NCI-H345 treated with DMSO at 0.1 percent for 48 hours (cell line): ENCODE measurements at regions not wholly inside any gene's neighbourhood (a gene's known extent, or its start where the extent isn't known, plus 50 kb on each side); places are given as distances from the start of the nearest gene placed in this dataset.
A peak's percentile ranks its signal among the peaks of the same experiment; 100 is the strongest.

Source experiments
- DNase-seq: peaks from one replicate; lab custom pipeline; 2025; ENCODE audit not compliant: unreplicated experiment; lab: John Stamatoyannopoulos, UW

DNA sequence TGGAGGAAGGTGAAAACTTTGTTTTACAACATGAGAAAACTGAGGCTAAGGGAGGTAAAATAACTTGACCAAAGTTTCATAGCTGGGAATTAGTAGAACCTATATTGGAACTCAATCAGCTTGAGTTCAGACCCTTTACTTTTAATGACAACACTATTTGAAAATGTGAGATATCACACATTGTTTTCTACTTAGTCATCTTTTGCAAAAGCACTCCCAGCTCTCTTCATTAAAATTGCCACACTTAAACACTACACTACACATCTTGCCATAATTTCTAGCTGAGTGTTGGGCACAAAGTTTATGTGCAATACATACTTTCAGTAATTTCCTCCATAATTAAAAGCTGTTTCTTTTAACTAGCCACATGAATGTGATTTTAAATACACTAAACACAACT is 230.4 kb upstream of the DCBLD2 start:
- DNase-seq, result no peak

DNA sequence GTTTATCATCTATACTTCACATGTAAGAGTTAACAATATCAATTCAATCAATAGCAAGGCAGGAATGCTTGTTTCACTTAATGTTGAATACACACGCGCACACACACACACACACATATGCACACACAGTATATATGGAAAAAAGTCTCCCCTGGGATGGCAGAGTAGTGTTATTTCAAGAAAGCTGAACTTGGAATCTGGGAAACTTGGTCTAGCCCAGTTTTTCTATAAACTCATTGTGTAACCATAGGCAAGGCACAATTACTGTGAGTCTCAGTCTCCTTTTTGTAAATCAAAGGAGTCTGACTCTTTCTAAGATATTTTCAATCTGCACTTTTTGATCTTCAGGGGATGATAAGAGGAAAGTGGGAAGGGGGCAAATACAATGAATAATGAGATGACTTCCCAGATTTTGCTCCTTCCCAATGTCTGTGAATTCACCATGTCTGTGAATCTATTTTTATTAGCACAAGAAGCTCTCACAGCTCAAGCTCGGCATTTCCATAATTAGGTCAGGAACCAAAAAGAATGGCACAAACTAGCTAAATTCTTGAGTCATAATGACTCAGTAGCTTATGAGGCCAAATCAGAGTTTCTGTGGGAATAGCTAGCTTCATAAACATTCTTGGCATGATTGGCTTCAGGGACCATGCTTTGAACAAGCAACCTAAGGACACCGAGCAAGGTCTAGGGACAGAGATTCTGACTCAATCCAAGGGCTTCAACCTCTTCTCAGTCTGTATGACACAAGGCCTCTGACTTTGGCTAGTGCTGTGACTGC is 227.4 kb upstream of the DCBLD2 start:
- DNase-seq, result no peak

DNA sequence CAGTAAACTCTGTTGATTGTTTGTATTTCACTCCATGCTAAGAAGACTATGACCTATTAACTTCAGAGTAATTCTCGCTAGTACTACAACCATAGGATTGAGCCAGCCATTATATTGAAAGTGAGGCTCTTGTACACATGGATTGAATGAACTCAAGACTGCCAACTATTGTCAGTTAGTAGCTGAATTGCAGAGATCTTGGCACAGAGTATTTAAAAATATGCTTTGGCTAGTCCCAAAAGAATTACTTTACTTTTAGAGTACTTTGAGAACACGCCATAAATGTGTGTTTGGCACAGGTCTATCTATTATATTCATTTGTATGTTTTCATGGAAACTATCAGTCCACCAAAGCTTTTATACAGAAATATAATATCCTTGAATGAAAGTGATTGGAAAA is 226.7 kb upstream of the DCBLD2 start:
- DNase-seq, result no peak

DNA sequence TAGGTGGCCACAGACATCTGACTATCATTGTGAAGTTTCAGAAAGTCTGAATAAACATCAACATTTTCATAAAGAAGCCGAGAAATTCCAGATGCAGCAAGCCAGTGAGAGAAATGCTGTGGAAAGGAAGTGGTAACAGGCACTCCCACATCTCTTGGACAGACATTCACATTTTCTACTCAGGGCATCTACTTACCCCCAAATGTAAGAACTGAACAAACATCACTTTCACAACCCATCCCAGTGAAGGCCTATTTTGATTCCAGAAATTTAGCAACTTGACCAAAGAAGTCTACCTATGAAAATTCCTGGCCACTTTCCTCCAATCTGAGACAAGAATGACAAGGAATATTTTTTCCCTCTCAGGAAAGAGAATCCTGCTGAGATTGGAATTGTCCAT is 224.8 kb upstream of the DCBLD2 start:
- no peak for DNase-seq

DNA sequence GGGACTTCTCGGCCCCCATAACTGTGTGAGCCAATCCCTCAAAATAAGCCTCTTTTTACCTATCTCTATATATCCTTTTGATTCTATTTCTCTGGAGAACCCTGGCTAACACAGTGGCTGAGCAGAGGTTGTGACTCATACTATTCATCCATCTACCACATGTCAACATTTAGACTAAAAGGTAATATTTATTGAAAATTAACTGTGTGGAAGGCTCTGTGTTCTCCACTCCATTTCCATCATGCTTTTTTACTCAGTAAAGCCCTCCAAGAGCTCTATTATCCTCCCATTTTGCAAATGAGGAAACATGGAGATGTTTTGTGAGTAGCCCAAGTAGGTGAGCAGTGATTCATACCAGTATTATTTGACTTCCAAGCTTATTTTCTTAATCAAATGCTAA is 217.9 kb upstream of the DCBLD2 start:
- no peak for DNase-seq

DNA sequence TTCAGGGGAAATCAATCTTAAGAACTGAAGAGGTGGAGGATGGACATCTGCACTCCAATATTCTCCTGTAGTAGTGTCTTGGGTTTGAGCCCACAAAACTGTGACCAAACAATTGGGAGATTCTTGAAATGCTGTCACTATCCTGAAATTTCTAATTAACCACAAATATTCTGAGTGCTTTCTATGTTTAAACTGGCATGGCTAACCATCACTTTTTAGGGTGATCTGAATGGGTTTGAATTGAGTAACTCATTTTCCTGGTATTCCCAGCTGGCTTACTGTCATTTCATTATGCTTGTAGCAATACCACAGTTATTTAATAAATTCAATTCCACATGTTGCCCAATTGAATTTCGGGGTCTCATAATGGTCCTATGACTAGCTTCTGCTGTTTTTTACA is 216.9 kb upstream of the DCBLD2 start:
- DNase-seq, result no peak

DNA sequence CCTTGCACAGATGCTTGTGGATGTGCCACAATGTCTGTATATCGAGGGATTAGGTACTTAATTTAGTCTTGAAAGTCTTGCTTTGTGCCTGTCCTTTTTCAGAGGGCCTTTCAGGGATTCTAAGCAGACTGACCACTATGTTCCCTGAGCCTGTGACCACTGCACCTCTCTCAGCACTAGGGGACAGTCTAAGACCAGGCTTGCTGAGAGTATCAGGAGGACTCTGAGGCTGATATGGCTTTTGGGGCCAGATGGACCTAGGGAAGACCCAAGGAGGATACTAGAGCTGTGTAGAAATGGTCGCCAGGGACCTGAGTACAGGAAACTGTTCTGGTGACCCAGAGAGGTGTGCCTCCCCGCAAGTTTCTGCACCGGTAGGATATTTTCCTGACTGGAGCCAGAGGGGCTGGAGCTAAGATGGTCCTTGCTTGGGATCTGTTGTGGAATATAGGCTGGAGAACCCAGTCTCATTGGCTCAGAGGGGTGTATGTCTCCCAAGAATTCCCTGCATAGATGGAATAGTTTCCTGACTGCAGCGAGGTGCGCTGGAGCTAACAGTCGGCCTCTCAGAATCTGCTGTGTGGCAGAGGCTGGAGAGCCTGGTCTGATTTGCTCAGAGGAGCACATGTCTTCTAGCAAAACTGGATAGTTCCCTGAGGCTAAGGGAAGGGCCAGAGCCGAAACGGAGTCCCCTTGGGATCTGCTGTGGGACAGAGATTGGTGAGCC is 213.2 kb upstream of the DCBLD2 start:
- no peak for DNase-seq

DNA sequence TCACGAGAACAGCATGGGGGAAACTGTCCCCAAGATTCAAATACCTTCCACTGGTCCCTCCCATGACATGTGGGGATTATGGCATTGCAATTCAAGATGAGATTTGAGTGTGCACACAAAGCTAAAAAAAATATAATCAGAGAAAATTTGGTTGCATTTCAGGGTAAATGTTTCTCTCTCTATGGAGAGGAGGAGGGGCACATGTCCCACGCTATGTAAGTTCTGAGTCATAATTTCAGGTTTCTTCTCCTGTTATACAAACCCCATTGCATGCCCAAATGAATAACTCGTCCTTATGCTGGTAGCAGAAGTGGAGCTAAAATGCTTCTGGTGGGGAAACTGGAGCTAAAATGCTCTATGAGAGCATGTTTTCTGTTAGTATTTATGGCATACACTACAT is 209.7 kb upstream of the DCBLD2 start:
- no peak for DNase-seq

DNA sequence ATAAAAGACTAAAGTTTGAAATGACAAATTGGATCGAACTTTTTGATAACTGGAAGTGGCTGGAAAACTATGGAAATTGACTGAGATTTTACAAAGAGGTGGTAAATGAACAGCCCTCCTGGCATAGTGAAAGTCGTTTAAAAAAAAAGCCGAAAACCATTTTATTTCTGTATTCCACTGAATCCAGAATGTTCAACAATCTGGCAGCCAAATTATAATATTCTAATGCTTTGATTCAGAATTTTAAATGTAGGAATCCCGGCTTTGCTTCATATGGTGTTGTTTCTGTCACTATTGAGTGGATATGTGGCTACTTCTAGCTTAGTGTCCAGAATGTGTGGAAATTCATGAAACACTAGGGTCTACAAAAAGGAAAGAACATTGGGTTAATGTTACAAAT is 208.9 kb upstream of the DCBLD2 start:
- no peak for DNase-seq

DNA sequence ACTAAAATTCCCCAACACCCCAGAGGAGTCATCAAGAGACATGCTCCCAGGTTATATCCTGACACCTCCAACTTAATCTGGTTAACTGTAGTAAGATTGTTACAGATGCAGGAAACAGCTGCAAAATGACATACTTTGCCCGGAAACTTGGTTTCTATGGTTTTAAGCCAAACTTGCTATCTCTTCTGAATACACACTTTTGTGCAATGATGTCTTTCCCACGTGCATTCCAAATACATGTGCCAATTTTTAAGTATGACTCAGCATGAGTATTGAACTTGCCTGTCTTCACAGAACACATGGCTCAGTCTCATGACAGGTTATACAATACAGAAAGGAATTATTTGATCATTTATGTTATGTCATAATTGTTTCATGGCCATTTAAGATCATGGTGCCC is 207.0 kb upstream of the DCBLD2 start:
- DNase-seq, result no peak

DNA sequence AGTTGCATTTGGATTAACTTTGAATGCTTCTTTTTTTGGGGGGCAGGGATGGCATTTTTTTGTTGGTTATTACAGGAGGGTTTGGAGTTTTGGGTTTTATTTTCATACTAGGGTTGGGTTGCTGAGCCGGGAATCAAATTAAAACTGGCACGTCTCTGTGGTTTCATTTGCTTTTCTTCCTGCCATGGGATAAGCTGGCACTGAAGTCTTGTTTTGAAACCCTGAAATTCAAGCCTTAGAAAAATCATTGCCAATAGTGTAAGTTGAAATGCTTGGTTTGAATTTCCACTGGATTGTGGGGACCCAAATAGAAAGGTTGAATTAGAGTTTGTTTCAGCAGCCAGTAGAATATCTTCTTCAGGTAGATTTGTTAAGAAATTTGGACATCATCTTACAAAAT is 193.1 kb upstream of the DCBLD2 start:
- DNase-seq, result no peak

DNA sequence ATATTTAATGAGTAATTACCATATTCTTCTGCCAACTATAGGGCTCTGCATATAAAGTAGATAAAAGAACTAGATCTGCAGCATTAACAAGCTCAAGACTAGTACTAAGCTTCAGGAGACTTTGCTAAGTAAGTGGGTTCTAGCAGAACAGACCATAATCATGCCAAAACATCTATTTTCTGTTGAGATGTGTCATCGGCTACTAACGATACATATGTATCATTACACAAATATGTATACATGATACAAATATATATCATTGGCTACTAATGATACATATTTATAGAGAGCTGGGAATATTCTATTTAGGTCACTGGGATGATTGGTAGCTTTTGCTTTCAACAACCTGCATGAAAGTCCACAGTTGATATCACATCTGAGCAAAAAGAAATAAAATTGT is 185.8 kb upstream of the DCBLD2 start:
- no peak for DNase-seq

DNA sequence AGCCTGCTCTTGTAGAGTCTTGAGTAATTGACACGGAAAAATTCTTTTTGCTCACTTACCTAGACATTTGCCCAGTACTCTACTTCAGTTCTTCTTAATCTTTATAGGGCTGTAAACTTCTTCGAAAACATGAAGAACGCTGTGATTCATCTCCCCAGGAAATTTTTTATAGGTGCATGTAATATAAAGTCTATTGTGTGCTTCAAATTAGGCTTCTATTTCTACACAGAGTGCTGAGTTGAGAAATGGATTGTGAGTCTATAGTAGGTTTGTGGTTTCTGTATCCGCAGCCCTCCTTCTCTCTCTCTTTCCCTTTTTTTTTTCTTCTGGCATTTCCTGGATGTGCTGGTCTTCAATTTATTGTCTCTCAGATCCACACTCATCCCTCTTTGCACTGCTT is 183.3 kb upstream of the DCBLD2 start:
- DNase-seq, result no peak

DNA sequence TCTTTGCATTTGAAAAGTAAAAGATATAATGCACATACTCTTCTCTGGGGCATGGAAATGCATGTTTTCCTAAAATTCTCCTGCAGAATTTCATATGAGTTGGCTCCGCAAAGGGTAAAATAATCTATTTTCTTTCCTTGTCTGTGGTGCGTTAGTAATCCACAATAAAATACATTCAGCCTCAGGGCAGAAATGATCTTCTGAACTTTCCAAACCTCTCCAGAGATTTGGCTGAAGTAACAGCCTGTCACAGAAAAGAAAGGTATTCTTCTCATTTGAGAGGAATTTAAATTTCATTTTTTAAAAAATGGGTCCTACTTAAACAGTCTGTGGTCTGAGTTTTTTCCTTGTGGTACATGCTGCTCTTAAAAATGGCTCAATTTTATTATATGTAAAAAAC is 182.7 kb upstream of the DCBLD2 start:
- no peak for DNase-seq

DNA sequence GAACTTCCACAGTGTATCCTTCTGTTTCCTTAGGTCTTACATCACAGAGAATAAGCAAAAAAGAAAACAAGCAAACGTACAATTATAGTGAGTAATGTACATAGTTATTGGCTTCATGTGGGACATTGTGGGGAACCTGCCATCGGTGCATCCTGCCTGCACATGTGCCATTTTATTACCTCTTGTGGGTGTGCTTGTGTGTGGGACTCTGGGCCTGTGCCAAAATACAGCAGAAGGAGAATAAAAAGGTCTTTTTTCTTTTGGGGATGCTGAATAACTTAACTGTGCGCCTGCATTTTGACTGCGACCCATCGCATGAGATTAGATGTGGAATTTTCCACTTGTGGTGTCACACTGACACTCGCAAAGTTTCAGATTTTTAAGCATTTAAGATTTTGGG is 169.6 kb upstream of the DCBLD2 start:
- no peak for DNase-seq

DNA sequence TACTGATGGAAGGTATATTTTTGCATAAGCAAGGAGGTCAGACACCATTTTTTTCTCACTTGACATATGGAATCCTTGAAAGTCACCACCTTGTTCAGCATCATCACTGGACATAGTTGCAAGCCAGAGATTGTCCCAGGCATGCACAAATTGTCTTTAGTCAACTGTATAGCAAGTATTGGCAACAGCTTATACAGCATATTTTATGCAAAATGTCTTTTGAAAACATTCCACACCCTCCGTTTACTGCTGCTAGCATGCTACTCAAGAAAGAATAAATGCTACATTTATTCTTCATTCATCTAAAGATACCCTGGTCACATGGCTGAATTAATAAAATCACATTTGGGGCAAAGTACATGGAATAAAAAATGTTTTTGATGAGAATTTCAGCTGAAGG is 168.5 kb upstream of the DCBLD2 start:
- DNase-seq, result no peak

DNA sequence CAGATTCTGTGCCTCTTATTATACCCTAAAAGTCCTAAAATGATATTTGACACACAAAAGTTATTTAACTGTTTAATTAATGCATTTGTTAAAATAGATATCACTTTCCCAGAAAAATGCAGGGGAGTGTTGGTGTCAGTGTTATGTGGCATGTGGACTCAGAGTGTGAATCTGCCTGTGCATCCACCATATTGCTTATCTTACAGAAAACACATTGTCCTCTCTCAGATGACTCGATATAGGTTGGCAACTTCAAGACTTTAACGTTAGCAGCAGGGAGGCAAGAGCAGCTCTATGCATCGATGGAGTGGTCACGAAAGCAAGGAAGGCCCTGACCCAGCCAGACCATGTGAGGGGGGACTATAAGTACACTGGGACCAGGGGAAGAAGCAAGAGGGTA is 165.4 kb upstream of the DCBLD2 start:
- no peak for DNase-seq

DNA sequence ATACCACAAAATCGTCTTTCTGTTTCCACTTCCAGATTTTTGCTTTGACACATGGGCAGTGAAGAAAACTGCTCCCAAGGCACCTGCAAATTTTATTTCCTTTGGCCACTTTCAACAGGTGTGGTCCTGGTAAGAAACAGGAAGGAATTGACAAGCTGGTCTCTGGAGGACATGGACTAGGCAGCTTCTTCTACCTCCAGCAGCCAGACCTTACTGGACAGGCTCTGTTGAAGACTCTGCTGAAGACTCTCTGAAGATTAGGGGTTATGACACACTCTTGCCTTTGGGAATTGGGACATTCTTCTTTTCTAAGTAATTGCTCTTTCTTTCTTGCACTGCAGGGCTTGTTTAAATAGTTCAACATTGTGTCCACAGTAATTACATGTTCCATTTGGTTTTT is 147.7 kb upstream of the DCBLD2 start:
- DNase-seq, result no peak

DNA sequence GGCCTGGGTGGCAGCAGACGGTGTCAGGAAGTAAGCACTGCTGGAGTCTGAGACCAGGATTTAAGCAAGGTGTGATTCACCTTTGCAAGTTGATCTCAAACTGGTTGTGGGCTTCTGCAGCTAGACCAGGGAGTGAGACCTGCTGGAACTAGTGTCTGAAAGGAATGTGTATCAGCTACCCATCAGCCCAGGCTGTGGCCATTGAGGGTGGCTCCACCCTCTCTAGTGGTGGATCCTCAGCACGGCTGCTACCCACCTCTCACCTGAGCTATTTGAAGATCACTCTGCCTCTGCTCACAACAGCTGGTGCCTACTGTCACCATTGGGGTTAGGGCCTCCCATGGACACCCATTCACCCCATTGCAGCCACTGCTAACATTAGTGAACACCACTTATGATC is 140.3 kb upstream of the DCBLD2 start:
- DNase-seq, result no peak

DNA sequence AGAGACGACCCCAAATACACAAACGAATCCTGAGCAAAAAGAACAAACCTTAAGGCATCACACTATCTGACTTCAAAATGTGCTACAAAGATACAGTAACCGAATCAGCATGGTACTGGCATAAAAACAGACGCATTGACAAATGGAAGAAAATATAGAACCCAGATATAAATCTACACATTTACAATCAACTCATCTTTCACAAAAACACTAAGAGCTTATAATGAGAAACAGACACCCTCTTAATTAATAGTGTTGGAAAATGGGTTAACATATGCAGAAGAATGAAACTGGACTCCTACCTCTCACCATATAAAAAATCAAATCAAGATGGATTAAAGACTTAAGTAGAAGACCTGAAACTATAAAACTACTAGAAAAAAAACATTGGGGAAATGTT is 130.3 kb upstream of the DCBLD2 start:
- DNase-seq, result no peak

DNA sequence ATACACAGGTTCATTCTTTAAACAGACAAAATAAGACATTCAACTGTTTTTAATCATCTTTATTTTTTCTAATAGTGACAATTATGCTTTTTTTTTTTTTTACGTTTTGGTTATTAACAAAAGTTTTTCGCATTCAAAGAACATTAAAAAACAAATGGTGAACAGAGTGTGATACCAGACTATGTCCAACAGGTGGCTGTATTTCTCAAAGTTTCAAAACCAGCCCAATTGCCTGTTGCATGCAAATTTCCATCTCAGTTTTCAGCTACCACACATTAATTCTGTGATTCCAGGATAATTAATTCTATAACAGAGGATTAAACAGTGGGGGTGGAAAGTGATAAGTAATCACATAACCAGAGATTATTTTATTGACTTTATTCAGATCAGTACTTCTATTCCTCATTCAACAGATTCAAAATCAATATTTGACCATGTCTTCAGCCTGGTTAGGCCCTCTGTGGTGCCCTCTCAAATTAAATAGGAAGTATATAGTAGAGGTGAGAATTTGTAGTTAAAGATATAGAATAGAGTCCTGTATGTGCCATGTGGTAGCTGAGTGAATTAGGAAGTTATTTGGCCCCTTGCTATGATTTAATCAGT is 122.2 kb upstream of the DCBLD2 start:
- DNase-seq, result peak; percentile 0

DNA sequence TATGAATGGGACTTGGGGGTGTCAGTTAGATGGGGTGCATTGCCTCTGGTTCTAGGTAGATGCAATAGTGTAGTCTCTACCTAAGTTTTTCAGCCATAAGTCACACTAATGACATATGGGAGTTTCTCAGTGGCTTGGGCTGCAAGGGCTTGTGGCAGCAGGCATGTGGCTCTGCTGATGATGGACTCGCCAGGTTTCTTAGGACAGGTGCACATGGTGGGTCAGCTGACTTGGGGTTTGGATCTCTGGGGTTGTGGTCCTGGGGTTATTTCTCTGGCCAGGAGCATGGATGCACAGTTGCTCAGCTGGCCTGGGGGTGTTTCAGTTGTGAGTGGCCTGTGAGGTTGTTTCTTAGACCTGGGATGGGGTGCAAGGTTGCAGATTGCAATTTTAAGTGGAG is 120.0 kb upstream of the DCBLD2 start:
- no peak for DNase-seq
